22Rv1 (cell line): ENCODE measurements at regions not wholly inside any gene's neighbourhood (a gene's known extent, or its start where the extent isn't known, plus 50 kb on each side); places are given as distances from the start of the nearest gene placed in this dataset.
A peak's percentile ranks its signal among the peaks of the same experiment; 100 is the strongest.
"Not testable (repeated sequence)": the region's sequence is repeated elsewhere in the genome, so short reads cannot be mapped to it uniquely, and the experiment has no call there.

Experiments used
- H3K27ac ChIP-seq: fragments of 450-650 bp; 2 replicates; pipeline ENCODE4 v1.5.1; 2017
- ZFX ChIP-seq: fragments of 450-650 bp; IDR thresholded peaks from 2 replicates; pipeline ENCODE4 v1.6.1; 2017; ENCODE audit warnings: antibody characterized with exemption, borderline replicate concordance
- TF ChIP-seq, protein P1 (sequence below): fragments of 450-650 bp; IDR thresholded peaks from 2 replicates; pipeline ENCODE4 v1.5.1; 2017; ENCODE audit warnings: mild to moderate bottlenecking

DNA sequence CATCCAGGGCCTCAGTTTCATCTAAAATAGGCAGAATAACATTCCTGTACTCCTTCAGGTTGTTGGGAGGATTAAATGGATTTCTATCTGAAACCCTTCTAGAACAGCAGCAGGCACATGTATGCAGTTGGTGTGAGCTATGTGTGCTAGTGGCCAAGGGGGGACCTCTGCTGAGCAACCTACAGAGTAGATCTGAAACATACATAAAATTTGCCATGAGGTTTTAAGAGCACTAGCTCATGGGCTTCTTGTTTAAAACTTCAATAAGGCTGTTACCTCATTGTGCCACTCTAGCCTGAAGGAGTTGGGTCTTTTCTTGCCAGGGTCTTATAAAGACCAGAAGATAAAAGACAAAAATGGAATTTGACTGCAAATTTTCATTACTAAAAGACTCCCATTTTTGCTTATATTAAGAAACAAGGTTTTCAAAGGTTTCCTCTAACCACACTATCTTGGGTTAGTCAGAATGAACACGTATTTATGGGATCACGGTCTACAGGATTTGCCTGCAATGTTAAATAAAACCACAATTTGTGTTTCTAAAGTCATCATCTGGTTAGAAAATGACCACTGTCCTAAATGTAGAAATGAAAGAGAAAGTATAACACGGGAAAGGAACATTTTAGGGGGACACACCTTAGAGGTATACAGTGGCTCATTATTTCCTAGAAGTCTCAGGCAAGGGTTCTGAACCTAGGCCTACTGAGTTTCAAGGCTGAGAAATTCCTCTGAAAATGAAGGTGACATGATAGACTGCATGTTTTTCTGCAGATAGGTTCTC is 144.9 kb upstream of the OLIG3 start:
- no peak for TF ChIP-seq ZFX
- TF ChIP-seq, protein P1, sequence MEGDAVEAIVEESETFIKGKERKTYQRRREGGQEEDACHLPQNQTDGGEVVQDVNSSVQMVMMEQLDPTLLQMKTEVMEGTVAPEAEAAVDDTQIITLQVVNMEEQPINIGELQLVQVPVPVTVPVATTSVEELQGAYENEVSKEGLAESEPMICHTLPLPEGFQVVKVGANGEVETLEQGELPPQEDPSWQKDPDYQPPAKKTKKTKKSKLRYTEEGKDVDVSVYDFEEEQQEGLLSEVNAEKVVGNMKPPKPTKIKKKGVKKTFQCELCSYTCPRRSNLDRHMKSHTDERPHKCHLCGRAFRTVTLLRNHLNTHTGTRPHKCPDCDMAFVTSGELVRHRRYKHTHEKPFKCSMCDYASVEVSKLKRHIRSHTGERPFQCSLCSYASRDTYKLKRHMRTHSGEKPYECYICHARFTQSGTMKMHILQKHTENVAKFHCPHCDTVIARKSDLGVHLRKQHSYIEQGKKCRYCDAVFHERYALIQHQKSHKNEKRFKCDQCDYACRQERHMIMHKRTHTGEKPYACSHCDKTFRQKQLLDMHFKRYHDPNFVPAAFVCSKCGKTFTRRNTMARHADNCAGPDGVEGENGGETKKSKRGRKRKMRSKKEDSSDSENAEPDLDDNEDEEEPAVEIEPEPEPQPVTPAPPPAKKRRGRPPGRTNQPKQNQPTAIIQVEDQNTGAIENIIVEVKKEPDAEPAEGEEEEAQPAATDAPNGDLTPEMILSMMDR = no peak
- H3K27ac ChIP-seq = no peak overlapping the region

DNA sequence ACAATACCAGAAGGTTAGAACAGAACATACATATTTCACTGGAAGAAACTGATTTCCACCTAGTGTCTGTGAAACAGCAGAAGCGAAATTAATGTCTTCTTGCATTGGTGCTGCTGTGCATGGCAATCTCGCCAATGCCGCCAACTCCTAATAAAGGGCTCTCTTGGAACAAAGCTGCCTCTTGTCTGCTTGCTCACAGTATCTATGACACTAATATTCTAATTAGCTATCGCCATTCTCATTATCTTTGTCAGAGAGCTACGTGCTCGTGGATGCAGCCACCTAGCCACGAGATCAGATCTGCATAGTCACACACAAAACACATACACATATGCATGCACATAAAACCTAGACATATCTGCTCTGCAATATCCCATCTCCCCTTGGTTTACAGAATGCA is 145.9 kb upstream of the OLIG3 start:
- TF ChIP-seq ZFX = no peak
- TF ChIP-seq, protein P1 = no peak

DNA sequence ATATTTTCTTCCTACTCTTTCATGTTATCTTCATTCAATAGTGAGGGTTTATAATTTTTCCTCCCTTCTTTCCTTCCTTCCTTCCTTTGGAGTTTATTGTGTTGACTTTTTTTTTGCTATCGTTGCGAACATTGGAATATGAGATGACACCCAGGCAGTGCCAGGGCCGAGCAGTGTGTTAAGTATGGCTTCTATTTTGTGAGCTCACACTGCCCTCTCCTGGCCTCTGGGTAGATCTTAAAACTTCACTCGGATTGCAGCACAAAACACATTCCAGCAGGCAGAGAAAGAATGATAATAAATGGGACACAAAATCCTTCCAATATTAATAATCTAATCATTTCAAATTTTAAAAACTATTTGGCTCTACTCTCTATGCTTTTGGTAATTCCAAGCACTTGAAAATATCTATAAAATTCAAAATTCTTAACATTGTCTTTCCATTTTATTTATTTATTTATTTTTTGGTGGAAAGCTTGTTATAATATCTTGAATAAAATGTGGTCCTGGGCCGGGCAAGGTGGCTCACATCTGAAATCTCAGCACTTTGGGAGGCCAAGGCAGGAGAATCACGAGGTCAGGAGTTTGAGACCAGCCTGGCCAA is 147.4 kb upstream of the OLIG3 start:
- TF ChIP-seq, protein P1 = peak; percentile 83
- TF ChIP-seq ZFX = no peak
- no peak overlapping the region for H3K27ac ChIP-seq

More for the DNA sequence above, 145.9 kb upstream of the OLIG3 start:
- no peak overlapping the region for H3K27ac ChIP-seq

DNA sequence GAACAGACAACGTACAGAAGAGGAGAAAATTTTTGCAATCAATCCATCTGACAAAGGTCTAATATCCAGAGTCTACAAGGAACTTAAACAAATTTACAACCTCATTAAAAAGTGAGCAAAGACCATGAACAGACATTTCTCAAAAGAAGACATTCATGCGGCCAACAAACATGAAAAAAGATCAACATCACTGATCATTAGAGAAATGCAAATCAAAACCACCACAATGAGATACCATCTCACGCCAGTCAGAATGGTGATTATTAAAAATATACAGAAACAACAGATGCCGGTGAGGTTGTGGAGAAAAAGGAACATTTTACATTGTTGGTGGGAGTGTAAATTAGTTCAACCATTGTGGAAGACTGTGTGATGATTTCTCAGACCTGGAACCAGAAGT is 149.0 kb upstream of the OLIG3 start:
- not testable (repeated sequence) for H3K27ac ChIP-seq

DNA sequence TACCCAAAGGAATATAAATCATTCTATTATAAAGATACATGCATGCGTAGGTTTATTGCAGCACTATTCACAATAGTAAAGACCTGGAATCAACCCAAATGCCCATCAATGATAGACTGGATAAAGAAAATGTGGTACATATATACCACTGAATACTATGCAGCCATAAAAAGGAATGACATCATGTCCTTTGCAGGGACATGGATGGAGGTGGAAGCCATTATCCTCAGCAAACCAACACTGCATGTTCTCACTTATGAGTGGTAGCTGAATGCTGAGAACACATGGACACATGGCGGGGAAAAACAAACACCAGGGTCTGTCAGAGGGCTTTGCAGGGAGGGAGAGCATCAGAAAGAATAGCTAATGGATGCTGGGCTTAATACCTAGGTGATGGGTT is 149.4 kb upstream of the OLIG3 start:
- H3K27ac ChIP-seq = not testable (repeated sequence)

DNA sequence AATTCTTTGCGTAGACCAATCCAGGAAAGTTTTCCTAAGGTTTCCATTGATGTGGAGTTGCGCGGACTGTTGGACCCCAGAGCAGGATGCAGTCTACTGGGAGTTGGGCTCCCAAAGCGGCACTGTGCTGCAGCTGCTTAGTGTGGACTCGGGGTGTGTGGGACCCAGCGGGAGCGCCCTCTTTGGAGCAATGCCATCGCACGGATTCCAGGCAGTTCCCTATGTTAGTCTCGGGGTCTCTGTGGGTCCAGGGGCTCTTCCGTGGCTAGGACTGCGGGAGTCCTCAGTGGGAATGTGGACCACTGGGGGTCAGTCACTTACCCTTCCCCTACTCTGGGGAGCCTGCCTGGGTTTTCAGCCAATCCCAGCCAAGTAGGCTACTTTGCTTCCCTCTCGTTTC is 151.7 kb upstream of the OLIG3 start:
- H3K27ac ChIP-seq = no peak overlapping the region
- no peak for TF ChIP-seq ZFX
- TF ChIP-seq, protein P1 = no peak

DNA sequence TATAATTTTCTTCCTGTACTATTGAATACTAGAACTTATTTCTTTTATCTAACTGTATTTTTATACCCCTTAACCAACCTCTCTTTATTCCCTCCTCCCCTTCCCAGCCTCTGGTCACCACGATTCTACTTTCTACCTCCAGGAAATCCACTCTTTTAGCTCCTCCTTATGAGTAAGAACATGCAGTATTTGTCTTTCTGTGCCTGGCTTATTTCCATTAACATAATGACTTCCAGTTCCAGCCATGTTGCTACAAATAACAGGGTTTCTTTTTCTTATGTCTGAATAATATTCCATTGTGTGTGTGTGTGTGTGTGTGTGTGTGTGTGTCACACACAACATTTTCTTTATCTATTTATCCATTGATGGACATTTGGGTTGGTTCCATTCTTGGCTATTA is 152.3 kb upstream of the OLIG3 start:
- TF ChIP-seq ZFX = no peak
- TF ChIP-seq, protein P1 = no peak
- no peak overlapping the region for H3K27ac ChIP-seq

DNA sequence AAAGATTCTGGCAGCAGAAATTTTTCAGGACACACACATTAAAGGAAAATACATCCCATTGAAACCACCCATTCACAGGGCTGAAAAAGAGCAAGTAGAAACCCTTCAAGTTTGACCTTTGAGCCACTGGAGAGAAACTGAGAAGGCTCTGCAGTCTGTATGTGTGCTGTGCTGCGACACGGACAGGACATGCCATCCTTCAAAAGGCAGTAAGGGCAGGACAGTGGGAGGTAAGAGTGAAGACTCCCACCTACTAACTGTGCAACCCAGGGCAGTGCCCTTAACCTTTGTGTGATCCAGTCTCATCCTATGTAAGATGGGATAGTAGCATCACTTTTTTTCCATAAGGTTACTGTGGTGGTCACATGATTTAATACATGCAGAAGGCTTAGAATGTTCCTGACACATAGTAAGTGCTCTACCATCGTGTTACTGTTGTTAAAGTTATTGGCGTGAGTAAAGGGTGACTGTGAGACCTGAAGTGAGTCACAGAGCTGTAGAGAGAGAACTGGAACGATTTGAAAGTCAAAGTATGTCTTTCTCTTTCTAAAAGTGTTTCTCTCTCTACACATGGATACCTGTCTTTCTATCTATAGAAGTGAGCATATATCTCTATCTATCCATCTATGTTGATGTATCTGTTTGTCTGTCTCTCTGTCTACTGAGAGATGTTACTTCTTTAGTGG is 153.7 kb upstream of the OLIG3 start:
- peak overlapping the region; percentile 45 for H3K27ac ChIP-seq
- TF ChIP-seq, protein P1 = no peak
- no peak for TF ChIP-seq ZFX
